ENCODE measurements at regions not wholly inside any gene's neighbourhood (a gene's known extent, or its start where the extent isn't known, plus 50 kb on each side); places are given as distances from the start of the nearest gene placed in this dataset.

GRCh38 chr11:26150031-26150430 lies 181.9 kb upstream of the ANO3 start:
- H3K27me3 ChIP-seq = no peaks in the 10 kb centered on the region
- no peak overlapping the region for H3K4me3 ChIP-seq
- intact Hi-C loops (cut with DNase I) = no loop called here
- no peak for DNase-seq (ENCODE audit: extremely low spot score in 2 of 2)
- no peaks in the 10 kb centered on the region for H3K36me3 ChIP-seq
- no peaks in the 10 kb centered on the region for H3K9me3 ChIP-seq
- H3K27ac ChIP-seq = no peak overlapping the region
- no peak for TF ChIP-seq POLR2AphosphoS5 (IDR thresholded peaks at IDR 0.05; ENCODE audit: insufficient read depth in 1 of 2, low read depth in 1 of 2)
- TF ChIP-seq, protein P1, sequence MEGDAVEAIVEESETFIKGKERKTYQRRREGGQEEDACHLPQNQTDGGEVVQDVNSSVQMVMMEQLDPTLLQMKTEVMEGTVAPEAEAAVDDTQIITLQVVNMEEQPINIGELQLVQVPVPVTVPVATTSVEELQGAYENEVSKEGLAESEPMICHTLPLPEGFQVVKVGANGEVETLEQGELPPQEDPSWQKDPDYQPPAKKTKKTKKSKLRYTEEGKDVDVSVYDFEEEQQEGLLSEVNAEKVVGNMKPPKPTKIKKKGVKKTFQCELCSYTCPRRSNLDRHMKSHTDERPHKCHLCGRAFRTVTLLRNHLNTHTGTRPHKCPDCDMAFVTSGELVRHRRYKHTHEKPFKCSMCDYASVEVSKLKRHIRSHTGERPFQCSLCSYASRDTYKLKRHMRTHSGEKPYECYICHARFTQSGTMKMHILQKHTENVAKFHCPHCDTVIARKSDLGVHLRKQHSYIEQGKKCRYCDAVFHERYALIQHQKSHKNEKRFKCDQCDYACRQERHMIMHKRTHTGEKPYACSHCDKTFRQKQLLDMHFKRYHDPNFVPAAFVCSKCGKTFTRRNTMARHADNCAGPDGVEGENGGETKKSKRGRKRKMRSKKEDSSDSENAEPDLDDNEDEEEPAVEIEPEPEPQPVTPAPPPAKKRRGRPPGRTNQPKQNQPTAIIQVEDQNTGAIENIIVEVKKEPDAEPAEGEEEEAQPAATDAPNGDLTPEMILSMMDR (IDR thresholded peaks at IDR 0.05) = no peak
- no peak for TF ChIP-seq POLR2A (IDR thresholded peaks at IDR 0.05)
- H3K4me1 ChIP-seq = no peaks in the 10 kb centered on the region

DNA sequence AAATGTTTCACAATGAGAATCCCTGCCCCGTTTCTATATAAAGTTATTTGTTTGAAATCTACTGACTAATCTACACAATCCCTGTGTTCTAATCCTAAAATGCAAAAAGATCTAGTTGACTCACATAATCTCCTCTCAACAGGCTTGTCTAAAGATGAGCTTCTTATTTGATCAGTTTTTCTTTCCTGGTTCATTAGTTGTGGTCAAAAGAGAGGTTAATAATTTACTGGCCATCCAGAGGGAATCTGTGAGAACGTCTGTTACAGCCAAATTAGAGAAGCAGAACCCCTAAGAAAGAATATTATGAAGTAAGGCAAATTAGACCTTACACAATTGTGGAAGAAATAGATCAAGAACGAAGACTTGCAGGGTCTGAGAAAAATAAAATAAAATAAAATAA lies 173.7 kb upstream of the ANO3 start:
- no peaks in the 10 kb centered on the region for H3K9me3 ChIP-seq
- intact Hi-C loops (cut with DNase I) = no loop called here
- H3K4me3 ChIP-seq = no peak overlapping the region
- H3K27me3 ChIP-seq = no peaks in the 10 kb centered on the region
- TF ChIP-seq POLR2AphosphoS5 (IDR thresholded peaks at IDR 0.05; ENCODE audit: insufficient read depth in 1 of 2, low read depth in 1 of 2) = no peak
- TF ChIP-seq POLR2A (IDR thresholded peaks at IDR 0.05) = no peak
- TF ChIP-seq, protein P1 (IDR thresholded peaks at IDR 0.05) = no peak
- no peaks in the 10 kb centered on the region for H3K4me1 ChIP-seq
- no peaks in the 10 kb centered on the region for H3K36me3 ChIP-seq
- no peak for DNase-seq (ENCODE audit: extremely low spot score in 2 of 2)
- no peak overlapping the region for H3K27ac ChIP-seq

- no peak for TF ChIP-seq POLR2A (IDR thresholded peaks at IDR 0.05)
- TF ChIP-seq, protein P1 (IDR thresholded peaks at IDR 0.05) = no peak
- no peak for TF ChIP-seq POLR2AphosphoS5 (IDR thresholded peaks at IDR 0.05; ENCODE audit: insufficient read depth in 1 of 2, low read depth in 1 of 2)
- Histone ChIP-seq H3K4me3 (no peak overlapping the region), H3K9me3 (no peaks in the 10 kb centered on the region), H3K27me3 (no peaks in the 10 kb centered on the region), H3K4me1 (no peaks in the 10 kb centered on the region), H3K36me3 (no peaks in the 10 kb centered on the region), H3K27ac (no peak overlapping the region)
- intact Hi-C loops (cut with DNase I) = no loop called here
- no peak for DNase-seq (ENCODE audit: extremely low spot score in 2 of 2)
Measured at GRCh38 chr11:26162291-26162690, 169.6 kb upstream of the ANO3 start.

DNA sequence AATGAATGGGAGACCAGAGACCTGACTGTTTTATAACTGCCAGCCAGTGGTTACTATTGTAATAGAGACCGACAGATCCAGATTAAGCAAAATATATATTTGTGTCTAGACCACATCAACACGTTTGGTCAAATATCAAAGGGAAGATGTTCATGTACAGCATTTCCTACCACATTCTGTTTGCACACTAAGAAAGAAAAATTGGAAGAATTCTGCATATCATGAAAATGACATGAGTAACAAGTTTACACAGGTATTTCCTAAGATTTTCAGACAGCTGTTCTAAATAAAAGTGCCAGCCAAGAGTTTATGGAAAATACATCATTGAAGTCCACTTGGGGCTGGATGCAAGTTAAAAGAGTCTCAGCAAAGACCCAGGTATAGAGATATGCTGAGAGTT lies 145.5 kb upstream of the ANO3 start:
- DNase-seq (ENCODE audit: extremely low spot score in 2 of 2) = no peak
- H3K27ac ChIP-seq = no peak overlapping the region
- no peaks in the 10 kb centered on the region for H3K4me1 ChIP-seq
- intact Hi-C loops (cut with DNase I) = no loop called here
- no peak overlapping the region for H3K4me3 ChIP-seq
- no peaks in the 10 kb centered on the region for H3K9me3 ChIP-seq
- no peak for TF ChIP-seq POLR2A (IDR thresholded peaks at IDR 0.05)
- TF ChIP-seq, protein P1 (IDR thresholded peaks at IDR 0.05) = no peak
- no peak for TF ChIP-seq POLR2AphosphoS5 (IDR thresholded peaks at IDR 0.05; ENCODE audit: insufficient read depth in 1 of 2, low read depth in 1 of 2)
- H3K36me3 ChIP-seq = no peaks in the 10 kb centered on the region
- no peaks in the 10 kb centered on the region for H3K27me3 ChIP-seq

DNA sequence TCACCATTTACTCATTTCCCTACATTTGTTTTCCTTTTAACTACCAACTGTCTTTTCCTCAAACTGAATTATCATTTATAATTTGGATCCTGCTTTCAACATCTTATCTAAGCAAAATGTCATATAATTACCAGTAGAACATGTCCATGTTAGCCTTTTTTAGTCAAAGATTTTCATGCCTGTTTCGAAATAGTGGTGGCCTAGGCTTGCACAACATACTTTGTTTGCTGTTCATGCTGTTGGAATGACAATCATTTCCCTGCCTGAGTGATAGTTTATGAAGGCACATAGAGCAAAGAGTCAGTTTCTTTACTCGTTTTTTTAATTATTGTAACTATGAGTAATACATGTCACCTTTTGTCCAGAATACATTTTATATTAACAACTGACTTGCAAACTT lies 144.3 kb upstream of the ANO3 start:
- Histone ChIP-seq H3K27me3 (no peaks in the 10 kb centered on the region), H3K4me3 (no peak overlapping the region), H3K27ac (no peak overlapping the region), H3K36me3 (no peaks in the 10 kb centered on the region), H3K9me3 (no peaks in the 10 kb centered on the region), H3K4me1 (no peaks in the 10 kb centered on the region)
- TF ChIP-seq POLR2A (IDR thresholded peaks at IDR 0.05) (no peak), POLR2AphosphoS5 (IDR thresholded peaks at IDR 0.05; ENCODE audit: insufficient read depth in 1 of 2, low read depth in 1 of 2) (no peak)
- TF ChIP-seq, protein P1 (IDR thresholded peaks at IDR 0.05) = no peak
- intact Hi-C loops (cut with DNase I) = no loop called here
- DNase-seq (ENCODE audit: extremely low spot score in 2 of 2) = no peak

Data from vagina (tissue), 2 donors.